Testis (tissue), 2 donors: ENCODE measurements at regions not wholly inside any gene's neighbourhood (a gene's known extent, or its start where the extent isn't known, plus 50 kb on each side); places are given as distances from the start of the nearest gene placed in this dataset.

Experiments used
- POLR2A ChIP-seq: fragments of 450-650 bp; IDR thresholded peaks from one replicate; pipeline ENCODE4 v1.6.1; 2017; ENCODE audit warnings: antibody characterized with exemption, mild to moderate bottlenecking, moderate library complexity
- TF ChIP-seq, protein P1 (sequence below), 3 experiments: fragments of 450-650 bp in 2 of 3; fragments of 200-600 bp in 1 of 3; sonication (generic) in 1 of 3; IDR thresholded peaks; one replicate each; pipeline ENCODE4 v1.5.1; 2016 to 2019; ENCODE audit warnings: antibody characterized with exemption in 3 of 3, mild to moderate bottlenecking in 2 of 3, moderate library complexity in 1 of 3

DNA sequence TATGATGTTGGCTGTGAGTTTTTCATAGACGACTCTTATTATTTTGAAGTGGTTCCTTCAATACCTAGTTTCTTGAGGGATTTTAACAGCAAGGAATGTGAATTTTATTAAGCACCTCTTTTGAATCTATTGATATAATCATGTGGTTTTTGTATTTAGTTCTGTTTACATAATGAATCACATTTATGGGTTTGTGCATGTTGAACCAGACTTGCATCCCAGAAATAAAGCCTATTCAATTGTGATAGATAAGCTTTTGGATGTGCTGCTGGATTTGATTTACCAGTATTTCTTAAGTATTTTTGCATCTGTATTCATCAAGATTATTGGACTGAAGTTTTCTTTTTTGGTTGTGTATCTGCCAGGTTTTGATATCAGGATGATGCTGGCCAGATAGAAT is 131.6 kb upstream of the SCN7A start:
- TF ChIP-seq, protein P1, sequence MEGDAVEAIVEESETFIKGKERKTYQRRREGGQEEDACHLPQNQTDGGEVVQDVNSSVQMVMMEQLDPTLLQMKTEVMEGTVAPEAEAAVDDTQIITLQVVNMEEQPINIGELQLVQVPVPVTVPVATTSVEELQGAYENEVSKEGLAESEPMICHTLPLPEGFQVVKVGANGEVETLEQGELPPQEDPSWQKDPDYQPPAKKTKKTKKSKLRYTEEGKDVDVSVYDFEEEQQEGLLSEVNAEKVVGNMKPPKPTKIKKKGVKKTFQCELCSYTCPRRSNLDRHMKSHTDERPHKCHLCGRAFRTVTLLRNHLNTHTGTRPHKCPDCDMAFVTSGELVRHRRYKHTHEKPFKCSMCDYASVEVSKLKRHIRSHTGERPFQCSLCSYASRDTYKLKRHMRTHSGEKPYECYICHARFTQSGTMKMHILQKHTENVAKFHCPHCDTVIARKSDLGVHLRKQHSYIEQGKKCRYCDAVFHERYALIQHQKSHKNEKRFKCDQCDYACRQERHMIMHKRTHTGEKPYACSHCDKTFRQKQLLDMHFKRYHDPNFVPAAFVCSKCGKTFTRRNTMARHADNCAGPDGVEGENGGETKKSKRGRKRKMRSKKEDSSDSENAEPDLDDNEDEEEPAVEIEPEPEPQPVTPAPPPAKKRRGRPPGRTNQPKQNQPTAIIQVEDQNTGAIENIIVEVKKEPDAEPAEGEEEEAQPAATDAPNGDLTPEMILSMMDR (IDR thresholded peaks at IDR 0.05), result no peak
- TF ChIP-seq POLR2A, result no peak
